CD4-positive, alpha-beta memory T cell (primary cell): ENCODE measurements at regions not wholly inside any gene's neighbourhood (a gene's known extent, or its start where the extent isn't known, plus 50 kb on each side); places are given as distances from the start of the nearest gene placed in this dataset.

Experiments used
- CTCF ChIA-PET: fragments of 350-600 bp; sonication (Branson Sonifier 250); formaldehyde crosslinking; loops from one replicate; lab custom pipeline; 2021; ENCODE audit warnings: inconsistent platforms; ENCODE audit not compliant: partially characterized antibody; lab: Charles Lee
- POLR2A ChIA-PET: fragments of 350-600 bp; sonication (Branson Sonifier 250); formaldehyde crosslinking; loops from one replicate; lab custom pipeline; 2021; ENCODE audit not compliant: partially characterized antibody; lab: Charles Lee
- DNase-seq, 5 donors: peaks; one replicate each; pipeline versions ENCODE4 v3.0.0 to v3.0.0-alpha.2; 2020 to 2022; ENCODE audit warnings: mixed read lengths in 1 of 5
- H3K27ac ChIP-seq: one replicate; pipeline ENCODE4 v1.7.0; 2013; ENCODE audit warnings: low read depth, low read length
- H3K27me3 ChIP-seq: 2 replicates; pipeline ENCODE4 v1.7.0; 2013; ENCODE audit warnings: mild to moderate bottlenecking, low read length, moderate library complexity; ENCODE audit not compliant: insufficient read depth
- H3K36me3 ChIP-seq: 2 replicates; pipeline ENCODE4 v1.7.0; 2013; ENCODE audit warnings: mild to moderate bottlenecking, low read length, moderate library complexity; ENCODE audit not compliant: insufficient read depth
- H3K4me1 ChIP-seq: 2 replicates; pipeline ENCODE4 v1.7.0; 2013; ENCODE audit warnings: mild to moderate bottlenecking, low read length, moderate library complexity; ENCODE audit not compliant: insufficient read depth
- H3K4me3 ChIP-seq, 2 donors: one replicate each; pipeline ENCODE4 v1.7.0; 2013; ENCODE audit warnings: low read length in 2 of 2, mild to moderate bottlenecking in 1 of 2
- H3K9me3 ChIP-seq, 2 donors: one replicate each; pipeline ENCODE4 v1.7.0; 2013; ENCODE audit warnings: low read length in 2 of 2, control low read depth in 1 of 2; ENCODE audit not compliant: control insufficient read depth in 1 of 2
- H3K27ac Mint-ChIP-seq, 7 donors: one replicate each; pipeline ENCODE4 v1.8.0; 2020 to 2021; ENCODE audit warnings: mixed read lengths in 7 of 7, mild to moderate bottlenecking in 6 of 7, inconsistent platforms in 3 of 7, moderate library complexity in 3 of 7
- H3K27me3 Mint-ChIP-seq, 2 donors: one replicate each; pipeline ENCODE4 v1.8.0; 2020 to 2021; ENCODE audit warnings: mixed read lengths in 2 of 2
- H3K36me3 Mint-ChIP-seq, 2 donors: one replicate each; pipeline ENCODE4 v1.8.0; 2020 to 2021; ENCODE audit warnings: mixed read lengths in 2 of 2, inconsistent platforms in 1 of 2, mild to moderate bottlenecking in 1 of 2
- H3K4me1 Mint-ChIP-seq, 4 donors: one replicate each; pipeline ENCODE4 v1.8.0; 2020 to 2021; ENCODE audit warnings: mixed read lengths in 4 of 4, mild to moderate bottlenecking in 1 of 4
- H3K4me3 Mint-ChIP-seq, 8 donors: one replicate each; pipeline ENCODE4 v1.8.0; 2020 to 2021; ENCODE audit warnings: mixed read lengths in 8 of 8, mild to moderate bottlenecking in 7 of 8, moderate library complexity in 6 of 8, inconsistent platforms in 3 of 8
- H3K9me3 Mint-ChIP-seq, 8 donors: one replicate each; pipeline ENCODE4 v1.8.0; 2020 to 2021; ENCODE audit warnings: mixed read lengths in 8 of 8, mild to moderate bottlenecking in 5 of 8, inconsistent platforms in 3 of 8, moderate library complexity in 1 of 8
- intact Hi-C: fragments of 100-400 bp; cut with micrococcal nuclease; formaldehyde crosslinking; loops from one replicate; pipeline ENCODE4 v1.15.1; 2023

- H3K36me3 Mint-ChIP-seq, result no peaks in the 10 kb centered on the region
- Histone ChIP-seq H3K4me1 (peaks cover 46% of the 10 kb centered on the region), H3K27ac (no peak overlapping the region), H3K27me3 (no peaks in the 10 kb centered on the region), H3K36me3 (no peaks in the 10 kb centered on the region), H3K4me3 (no peak overlapping the region), H3K9me3 (no peaks in the 10 kb centered on the region)
- DNase-seq, result no peak
- H3K4me1 Mint-ChIP-seq, result peaks cover 19 to 78% (median 40%) of the 10 kb centered on the region in 4 donors
- CTCF ChIA-PET, result no interaction called here
- peaks cover 0 to 2% of the 10 kb centered on the region in 2 donors for H3K27me3 Mint-ChIP-seq
- peak overlapping the region in 6 of 8 donors; percentile 15 to 80 (median 55) for H3K4me3 Mint-ChIP-seq
- H3K27ac Mint-ChIP-seq, result peak overlapping the region; percentile 19 to 91 (median 66)
- intact Hi-C loops, result no loop called here
- POLR2A ChIA-PET, result interaction anchor here (2.5 kb wide), 1 partner anchor 57 kb away, joined by 7 read pairs; no protein-coding TSS in a partner anchor
- peaks cover 0 to 1% (median 0%) of the 10 kb centered on the region in 8 donors for H3K9me3 Mint-ChIP-seq
Observed at GRCh38 chr13:31903111-31903815, 128.3 kb upstream of the FRY start.

- CTCF ChIA-PET, result interaction anchor here (1.1 to 2.3 kb wide), 3 partner anchors 9 to 676 kb away, joined by 3 to 8 read pairs (median 3); no protein-coding TSS in a partner anchor
- H3K27me3 ChIP-seq, result no peaks in the 10 kb centered on the region
- no peaks in the 10 kb centered on the region for H3K36me3 Mint-ChIP-seq
- peak overlapping the region in 6 of 7 donors; percentile 17 to 77 (median 32) for H3K27ac Mint-ChIP-seq
- no peaks in the 10 kb centered on the region for H3K36me3 ChIP-seq
- DNase-seq, result no peak
- POLR2A ChIA-PET, result interaction anchor here (0.6 to 2.5 kb wide), 4 partner anchors 8 to 98 kb away, joined by 3 to 7 read pairs (median 4); no protein-coding TSS in a partner anchor
- peaks cover 0 to 1% (median 0%) of the 10 kb centered on the region in 8 donors for H3K9me3 Mint-ChIP-seq
- H3K27me3 Mint-ChIP-seq, result peaks cover 0 to 2% of the 10 kb centered on the region in 2 donors
- intact Hi-C loops, result no loop called here
- H3K4me3 ChIP-seq, result no peak overlapping the region
- H3K9me3 ChIP-seq, result no peaks in the 10 kb centered on the region
- H3K4me1 Mint-ChIP-seq, result peaks cover 26 to 79% (median 40%) of the 10 kb centered on the region in 4 donors
- peaks cover 46% of the 10 kb centered on the region for H3K4me1 ChIP-seq
- H3K27ac ChIP-seq, result no peak overlapping the region
- H3K4me3 Mint-ChIP-seq, result peak overlapping the region in 5 of 8 donors; percentile 13 to 60 (median 22)
Observed at GRCh38 chr13:31904941-31905824, 126.4 kb upstream of the FRY start.

GRCh38 chr13:31905961-31906360 lies 125.6 kb upstream of the FRY start:
- no peak overlapping the region for H3K4me3 Mint-ChIP-seq
- no peaks in the 10 kb centered on the region for H3K9me3 ChIP-seq
- no peaks in the 10 kb centered on the region for H3K36me3 ChIP-seq
- H3K9me3 Mint-ChIP-seq, result no peaks in the 10 kb centered on the region
- peaks cover 38% of the 10 kb centered on the region for H3K4me1 ChIP-seq
- DNase-seq, result no peak
- peak overlapping the region in 2 of 7 donors; percentile 26 to 36 for H3K27ac Mint-ChIP-seq
- H3K4me1 Mint-ChIP-seq, result peaks cover 26 to 73% (median 37%) of the 10 kb centered on the region in 4 donors
- intact Hi-C loops, result no loop called here
- H3K27me3 Mint-ChIP-seq, result peaks cover 0 to 2% of the 10 kb centered on the region in 2 donors
- ChIA-PET POLR2A (interaction anchor here (1.1 to 1.2 kb wide), 2 partner anchors 9 to 35 kb away, joined by 3 to 4 read pairs; no protein-coding TSS in a partner anchor), CTCF (interaction anchor here (1.1 to 2.3 kb wide), 3 partner anchors 8 to 675 kb away, joined by 3 to 8 read pairs (median 3); no protein-coding TSS in a partner anchor)
- H3K27me3 ChIP-seq, result no peaks in the 10 kb centered on the region
- H3K27ac ChIP-seq, result no peak overlapping the region
- H3K4me3 ChIP-seq, result no peak overlapping the region
- no peaks in the 10 kb centered on the region for H3K36me3 Mint-ChIP-seq

- H3K27ac Mint-ChIP-seq, result peak overlapping the region in 4 of 7 donors; percentile 59 to 88 (median 70)
- Histone ChIP-seq H3K27me3 (no peaks in the 10 kb centered on the region), H3K4me1 (peaks cover 25% of the 10 kb centered on the region), H3K36me3 (no peaks in the 10 kb centered on the region), H3K27ac (no peak overlapping the region), H3K9me3 (no peaks in the 10 kb centered on the region), H3K4me3 (no peak overlapping the region)
- H3K27me3 Mint-ChIP-seq, result peaks cover 0 to 2% of the 10 kb centered on the region in 2 donors
- peak in 2 of 5 donors; percentile 17 to 25 for DNase-seq
- no peaks in the 10 kb centered on the region for H3K36me3 Mint-ChIP-seq
- no peaks in the 10 kb centered on the region for H3K9me3 Mint-ChIP-seq
- peaks cover 16 to 53% (median 29%) of the 10 kb centered on the region in 4 donors for H3K4me1 Mint-ChIP-seq
- H3K4me3 Mint-ChIP-seq, result peak overlapping the region in 7 of 8 donors; percentile 3 to 67 (median 43)
- intact Hi-C loops, result no loop called here
- POLR2A ChIA-PET, result interaction anchor here (0.7 to 1.2 kb wide), 2 partner anchors 62 to 122 kb away, joined by 3 read pairs; no protein-coding TSS in a partner anchor
- CTCF ChIA-PET, result interaction anchor here (0.8 to 3.0 kb wide), 28 partner anchors 9 to 672 kb away, joined by 3 to 49 read pairs (median 6); partner anchors contain the start of genes BRCA2 and ZAR1L
Observed at GRCh38 chr13:31908696-31909411, 122.7 kb upstream of the FRY start.

GRCh38 chr13:31909864-31910551 lies 121.6 kb upstream of the FRY start:
- ChIA-PET CTCF (interaction anchor here (0.6 to 3.0 kb wide), 57 partner anchors 10 to 741 kb away, joined by 3 to 49 read pairs (median 5); partner anchors contain the start of genes BRCA2 and ZAR1L), POLR2A (interaction anchor here (1.1 to 1.4 kb wide), 4 partner anchors 9 to 255 kb away, joined by 3 to 8 read pairs (median 3); no protein-coding TSS in a partner anchor)
- Histone ChIP-seq H3K9me3 (no peaks in the 10 kb centered on the region), H3K36me3 (no peaks in the 10 kb centered on the region), H3K4me3 (no peak overlapping the region), H3K27ac (no peak overlapping the region), H3K4me1 (peaks cover 20% of the 10 kb centered on the region), H3K27me3 (no peaks in the 10 kb centered on the region)
- peaks cover 8 to 43% (median 21%) of the 10 kb centered on the region in 4 donors for H3K4me1 Mint-ChIP-seq
- no peaks in the 10 kb centered on the region for H3K9me3 Mint-ChIP-seq
- no peaks in the 10 kb centered on the region for H3K36me3 Mint-ChIP-seq
- intact Hi-C loops, result loop anchor here (1.0 to 10.0 kb wide), 4 partner anchors 255 to 1815 kb away; no protein-coding TSS in a partner anchor
- DNase-seq, result peak; percentile 49 to 68 (median 60)
- H3K27me3 Mint-ChIP-seq, result peaks cover 0 to 2% of the 10 kb centered on the region in 2 donors
- no peak overlapping the region for H3K4me3 Mint-ChIP-seq
- no peak overlapping the region for H3K27ac Mint-ChIP-seq

- Mint-ChIP-seq H3K9me3 (no peaks in the 10 kb centered on the region), H3K27ac (no peak overlapping the region), H3K27me3 (peaks cover 0 to 2% of the 10 kb centered on the region in 2 donors), H3K4me3 (no peak overlapping the region), H3K36me3 (no peaks in the 10 kb centered on the region), H3K4me1 (peaks cover 7 to 41% (median 21%) of the 10 kb centered on the region in 4 donors)
- no peak for DNase-seq
- Histone ChIP-seq H3K36me3 (no peaks in the 10 kb centered on the region), H3K4me3 (no peak overlapping the region), H3K4me1 (peaks cover 20% of the 10 kb centered on the region), H3K27me3 (no peaks in the 10 kb centered on the region), H3K9me3 (no peaks in the 10 kb centered on the region), H3K27ac (no peak overlapping the region)
- ChIA-PET CTCF (interaction anchor here (0.6 to 3.0 kb wide), 48 partner anchors 9 to 740 kb away, joined by 3 to 49 read pairs (median 6); partner anchors contain the start of genes BRCA2 and ZAR1L), POLR2A (interaction anchor here (1.1 to 1.4 kb wide), 3 partner anchors 9 to 254 kb away, joined by 3 to 8 read pairs (median 3); no protein-coding TSS in a partner anchor)
- intact Hi-C loops, result loop anchor here (1.0 to 10.0 kb wide), 4 partner anchors 254 to 1814 kb away; no protein-coding TSS in a partner anchor
Observed at GRCh38 chr13:31910633-31911032, 120.9 kb upstream of the FRY start.
